HUES48 (cell line): ENCODE measurements at regions not wholly inside any gene's neighbourhood (a gene's known extent, or its start where the extent isn't known, plus 50 kb on each side); places are given as distances from the start of the nearest gene placed in this dataset.

Experiments
- H3K27ac ChIP-seq: one replicate; pipeline ENCODE4 v1.7.0; 2013; ENCODE audit warnings: low read depth, low read length, inconsistent platforms
- H3K27me3 ChIP-seq: 2 replicates; pipeline ENCODE4 v1.6.1; 2013; ENCODE audit warnings: mild to moderate bottlenecking, low read length; ENCODE audit not compliant: control insufficient read depth, insufficient read depth
- H3K36me3 ChIP-seq: 2 replicates; pipeline ENCODE4 v1.6.1; 2013; ENCODE audit warnings: low read length; ENCODE audit not compliant: control insufficient read depth, insufficient read depth
- H3K4me1 ChIP-seq: 2 replicates; pipeline ENCODE4 v1.6.1; 2013; ENCODE audit warnings: mild to moderate bottlenecking, low read length; ENCODE audit not compliant: control insufficient read depth, insufficient read depth
- H3K4me3 ChIP-seq: 2 replicates; pipeline ENCODE4 v1.5.1; 2013; ENCODE audit warnings: mild to moderate bottlenecking, low read depth, low read length
- H3K9ac ChIP-seq: 2 replicates; pipeline ENCODE4 v1.6.1; 2013; ENCODE audit warnings: mild to moderate bottlenecking, low read depth, low read length, moderate library complexity
- H3K9me3 ChIP-seq: 2 replicates; pipeline ENCODE4 v1.6.1; 2013; ENCODE audit warnings: low read length; ENCODE audit not compliant: control insufficient read depth, insufficient read depth

DNA sequence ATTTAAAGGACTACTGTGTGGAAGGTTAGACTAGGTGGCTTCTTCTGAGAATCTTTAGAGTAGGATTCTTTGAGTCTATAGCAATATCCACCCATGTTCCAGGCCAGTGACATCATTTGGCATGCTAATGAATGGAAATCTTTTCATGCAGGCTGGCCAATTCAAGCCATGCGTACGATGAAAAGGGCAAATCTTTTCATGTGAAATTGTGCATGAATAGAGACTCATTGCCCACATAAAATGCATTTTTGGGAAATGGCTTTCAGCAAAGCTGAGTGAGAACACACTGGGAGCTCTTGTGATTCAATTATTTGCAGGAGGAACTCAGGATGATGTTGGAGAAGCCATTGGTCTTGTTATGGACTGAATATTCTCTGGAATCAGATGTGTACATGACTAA is 324.9 kb upstream of the DAB1 start:
- H3K9me3 ChIP-seq, result no peaks in the 10 kb centered on the region

DNA sequence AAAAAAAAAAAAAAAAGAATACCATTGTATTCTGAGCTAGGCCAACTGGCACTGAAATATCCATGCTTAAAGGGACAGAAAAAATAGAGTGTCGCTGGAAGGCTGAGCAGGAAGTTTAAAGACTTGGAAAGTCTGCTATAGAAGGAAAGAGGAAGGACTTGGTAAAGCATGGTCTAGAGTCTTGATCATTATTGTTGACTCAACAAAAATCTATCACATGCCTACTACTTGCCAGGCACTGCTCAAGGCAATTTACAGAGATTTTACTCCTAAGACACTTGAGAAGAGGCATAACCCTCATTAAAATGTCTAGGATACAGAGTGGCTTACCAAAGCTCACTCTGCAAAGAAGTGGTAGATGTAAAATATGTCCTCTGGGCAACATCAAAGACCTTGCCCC is 324.0 kb upstream of the DAB1 start:
- Histone ChIP-seq H3K27me3 (no peaks in the 10 kb centered on the region), H3K36me3 (no peaks in the 10 kb centered on the region), H3K4me3 (no peak overlapping the region), H3K9ac (no peak overlapping the region), H3K4me1 (no peaks in the 10 kb centered on the region), H3K9me3 (no peaks in the 10 kb centered on the region), H3K27ac (no peak overlapping the region)

More for the DNA sequence above, 324.9 kb upstream of the DAB1 start:
- Histone ChIP-seq H3K36me3 (no peaks in the 10 kb centered on the region), H3K27ac (no peak overlapping the region), H3K9ac (no peak overlapping the region), H3K4me3 (no peak overlapping the region), H3K27me3 (no peaks in the 10 kb centered on the region), H3K4me1 (no peaks in the 10 kb centered on the region)

DNA sequence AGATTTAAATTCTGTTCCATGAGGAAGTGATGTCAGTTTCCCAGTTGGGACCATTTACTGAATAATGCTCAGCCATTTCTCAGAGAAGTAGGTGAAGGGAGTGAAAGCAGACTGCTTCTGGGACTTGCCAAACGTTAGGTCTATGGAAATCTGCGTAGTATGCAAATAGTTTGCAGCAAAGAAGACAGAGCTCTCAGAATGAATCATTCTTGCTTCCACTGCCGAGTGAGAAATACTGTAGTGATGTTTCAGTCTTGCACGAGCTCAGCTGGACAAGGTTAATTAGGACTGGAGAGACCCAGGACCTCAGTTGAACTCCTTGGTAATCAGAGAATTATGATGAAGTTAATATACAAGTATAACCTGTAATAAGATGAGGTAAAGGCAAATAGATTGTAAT is 317.7 kb upstream of the DAB1 start:
- Histone ChIP-seq H3K27ac (no peak overlapping the region), H3K4me3 (no peak overlapping the region), H3K9ac (no peak overlapping the region), H3K36me3 (no peaks in the 10 kb centered on the region), H3K9me3 (no peaks in the 10 kb centered on the region), H3K27me3 (no peaks in the 10 kb centered on the region), H3K4me1 (no peaks in the 10 kb centered on the region)

DNA sequence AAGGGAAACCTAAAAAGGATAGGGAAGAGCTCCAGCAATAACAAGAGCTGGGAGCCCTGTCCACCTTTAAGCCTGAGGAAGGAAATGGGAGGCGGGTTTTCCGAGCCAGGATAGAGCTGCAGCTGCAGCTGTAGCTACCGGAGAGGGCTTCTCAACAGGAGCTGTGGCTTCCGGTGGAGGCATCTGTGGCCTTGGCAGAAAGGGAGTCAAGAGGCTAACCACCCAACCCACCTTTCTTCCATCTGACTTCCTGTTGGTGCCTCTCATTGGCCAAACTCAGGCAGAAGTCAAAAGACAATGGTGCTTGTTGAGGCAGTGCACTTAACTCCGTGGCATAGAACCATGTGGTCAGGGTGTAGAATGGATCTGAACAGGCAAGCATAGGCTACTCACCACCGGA is 313.1 kb upstream of the DAB1 start:
- no peak overlapping the region for H3K9ac ChIP-seq
- no peak overlapping the region for H3K4me3 ChIP-seq

DNA sequence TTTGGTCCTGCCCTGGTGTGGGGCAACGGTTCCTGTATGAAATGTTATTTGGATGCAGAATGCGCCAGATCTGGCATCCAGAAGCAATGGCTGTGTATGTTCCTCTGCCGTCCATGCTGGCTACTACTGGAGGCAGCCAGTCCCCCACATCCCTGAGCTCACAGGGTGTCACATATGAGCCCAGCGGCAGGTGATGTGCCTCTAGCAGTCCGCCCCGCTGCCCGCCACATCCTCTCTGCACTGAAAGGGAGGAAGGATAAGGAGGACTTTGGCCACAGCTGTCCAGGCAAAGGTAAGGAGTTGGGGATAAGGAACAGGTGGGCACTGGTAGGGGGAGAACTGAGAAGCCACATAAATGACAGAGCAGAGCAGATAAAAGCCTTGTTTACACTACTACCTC is 305.3 kb upstream of the DAB1 start:
- no peak overlapping the region for H3K27ac ChIP-seq
- H3K27me3 ChIP-seq, result no peaks in the 10 kb centered on the region
- peaks cover 11% of the 10 kb centered on the region for H3K4me1 ChIP-seq
- no peak overlapping the region for H3K9ac ChIP-seq
- H3K4me3 ChIP-seq, result no peak overlapping the region
- no peaks in the 10 kb centered on the region for H3K9me3 ChIP-seq
- H3K36me3 ChIP-seq, result no peaks in the 10 kb centered on the region

More for the DNA sequence above, 313.1 kb upstream of the DAB1 start:
- no peak overlapping the region for H3K27ac ChIP-seq
- H3K36me3 ChIP-seq, result no peaks in the 10 kb centered on the region
- H3K27me3 ChIP-seq, result no peaks in the 10 kb centered on the region
- no peaks in the 10 kb centered on the region for H3K4me1 ChIP-seq
- no peaks in the 10 kb centered on the region for H3K9me3 ChIP-seq

DNA sequence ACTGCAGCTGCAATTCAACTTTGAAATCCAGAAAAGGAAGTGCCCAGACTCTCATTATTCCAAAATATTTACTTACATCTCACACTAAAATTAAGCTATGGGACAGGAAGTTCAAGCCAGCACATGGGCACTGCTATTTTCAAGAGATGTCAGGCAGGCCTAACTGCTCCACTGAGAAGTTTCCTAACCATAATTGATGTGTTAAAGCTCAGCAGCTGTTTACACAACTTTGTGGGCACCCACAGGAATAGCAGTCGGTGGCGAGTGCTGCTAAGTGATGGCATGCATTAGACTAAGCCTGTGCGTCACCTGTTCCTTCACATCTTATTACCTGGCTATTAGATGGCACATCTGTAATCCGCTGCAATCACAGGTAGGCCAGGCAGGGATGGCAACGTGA is 303.3 kb upstream of the DAB1 start:
- no peaks in the 10 kb centered on the region for H3K27me3 ChIP-seq
- H3K27ac ChIP-seq, result no peak overlapping the region
- H3K9ac ChIP-seq, result no peak overlapping the region
- H3K36me3 ChIP-seq, result no peaks in the 10 kb centered on the region
- H3K4me3 ChIP-seq, result no peak overlapping the region
- peaks cover 18% of the 10 kb centered on the region for H3K4me1 ChIP-seq
- no peaks in the 10 kb centered on the region for H3K9me3 ChIP-seq

DNA sequence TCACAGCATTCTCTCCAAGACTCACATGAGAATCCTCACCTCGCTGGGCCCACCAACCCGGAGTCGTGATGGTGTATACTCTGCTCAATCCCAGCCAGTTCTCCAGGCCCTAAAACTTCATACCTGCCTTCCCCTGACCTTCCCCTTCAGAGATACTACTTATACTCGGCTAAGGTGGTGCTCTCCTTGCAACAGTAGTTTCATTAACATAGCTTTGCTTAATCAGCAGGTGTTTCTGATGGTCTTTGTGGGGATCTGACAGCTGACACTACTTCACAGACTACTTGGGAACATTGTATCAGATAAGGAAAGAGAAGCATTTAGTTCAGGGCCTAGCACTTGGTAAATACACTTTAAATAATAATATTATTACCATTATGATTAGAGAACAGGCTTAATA is 301.5 kb upstream of the DAB1 start:
- Histone ChIP-seq H3K36me3 (no peaks in the 10 kb centered on the region), H3K4me1 (peaks cover 18% of the 10 kb centered on the region), H3K9ac (no peak overlapping the region), H3K27me3 (no peaks in the 10 kb centered on the region), H3K4me3 (no peak overlapping the region), H3K9me3 (no peaks in the 10 kb centered on the region), H3K27ac (no peak overlapping the region)

DNA sequence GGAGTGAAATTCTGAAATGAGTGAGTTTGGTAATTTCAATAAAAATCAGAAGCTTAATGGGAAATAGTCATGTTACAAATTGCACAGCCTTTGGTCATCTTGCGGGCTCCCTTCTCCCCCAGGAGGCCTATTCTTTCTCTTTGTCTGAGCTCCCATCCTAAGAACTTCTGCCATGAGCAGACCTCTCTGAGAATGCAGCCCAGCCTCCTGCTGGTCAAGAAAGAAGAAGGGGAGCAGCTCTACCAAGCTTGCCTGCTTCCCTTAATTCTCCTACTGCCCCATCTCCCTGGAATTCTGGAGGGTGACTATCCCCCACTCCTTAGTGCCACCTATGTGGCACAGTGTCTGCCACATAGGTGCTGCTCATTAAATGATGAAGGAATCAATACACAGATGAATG is 300.7 kb upstream of the DAB1 start:
- no peaks in the 10 kb centered on the region for H3K9me3 ChIP-seq
- H3K27ac ChIP-seq, result no peak overlapping the region
- H3K27me3 ChIP-seq, result no peaks in the 10 kb centered on the region
- no peak overlapping the region for H3K4me3 ChIP-seq
- no peak overlapping the region for H3K9ac ChIP-seq
- no peaks in the 10 kb centered on the region for H3K36me3 ChIP-seq
- H3K4me1 ChIP-seq, result peaks cover 18% of the 10 kb centered on the region

DNA sequence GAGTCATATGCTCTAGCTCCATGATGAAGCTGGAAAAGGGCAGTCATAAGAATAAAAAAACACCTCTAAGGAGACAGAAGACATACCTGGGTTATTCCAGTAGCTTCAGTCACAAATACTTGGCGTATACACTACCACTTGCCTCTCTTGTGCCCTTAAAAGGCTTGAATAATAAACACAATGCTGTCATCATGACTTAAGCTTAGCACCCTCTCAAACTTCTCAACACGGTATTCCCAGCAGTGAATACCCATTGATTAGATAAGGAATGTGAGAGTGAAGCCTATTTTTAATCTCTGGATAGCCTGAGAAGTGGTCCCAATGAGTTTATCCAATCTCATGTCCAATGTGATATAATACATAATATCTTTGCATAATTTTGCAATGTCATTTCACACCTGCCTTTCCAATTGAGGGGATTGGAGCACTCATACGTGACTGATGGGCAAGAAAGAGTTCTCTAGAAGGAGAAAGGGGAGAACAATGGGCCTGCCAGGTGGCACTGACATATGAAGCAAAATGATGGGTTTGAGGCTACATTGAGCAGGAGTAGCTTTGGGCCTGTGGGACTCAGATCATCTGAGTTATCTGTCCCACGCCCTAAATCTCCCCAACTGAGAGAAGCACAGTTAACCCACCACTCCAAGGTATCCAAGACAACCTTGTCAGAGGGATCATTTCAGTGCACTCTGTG is 298.6 kb upstream of the DAB1 start:
- no peak overlapping the region for H3K27ac ChIP-seq
- H3K36me3 ChIP-seq, result no peaks in the 10 kb centered on the region
- no peaks in the 10 kb centered on the region for H3K27me3 ChIP-seq
- no peak overlapping the region for H3K9ac ChIP-seq
- H3K4me3 ChIP-seq, result no peak overlapping the region
- peaks cover 18% of the 10 kb centered on the region for H3K4me1 ChIP-seq
- no peaks in the 10 kb centered on the region for H3K9me3 ChIP-seq

DNA sequence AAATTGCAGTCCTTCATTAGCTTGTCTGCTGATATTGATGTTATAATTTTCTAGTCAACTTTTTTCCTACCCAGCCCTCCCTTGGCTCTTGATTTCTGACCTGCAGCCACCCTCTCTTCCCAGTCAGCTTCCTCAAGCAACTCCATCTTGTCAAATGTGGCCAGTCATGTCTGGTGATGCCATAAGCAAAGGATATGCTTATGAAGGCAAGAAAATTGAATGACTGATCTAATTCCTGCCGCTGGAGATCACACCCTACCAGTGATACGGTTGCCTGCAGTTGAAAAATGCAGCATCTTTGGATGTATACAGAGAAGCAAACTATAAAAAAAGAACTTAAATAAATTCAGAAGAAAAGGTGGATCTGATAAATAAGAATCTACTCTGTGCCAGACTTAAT is 297.1 kb upstream of the DAB1 start:
- H3K27me3 ChIP-seq, result no peaks in the 10 kb centered on the region
- no peaks in the 10 kb centered on the region for H3K36me3 ChIP-seq
- H3K27ac ChIP-seq, result no peak overlapping the region
- H3K4me1 ChIP-seq, result peaks cover 18% of the 10 kb centered on the region
- H3K9ac ChIP-seq, result no peak overlapping the region
- H3K4me3 ChIP-seq, result no peak overlapping the region
- H3K9me3 ChIP-seq, result no peaks in the 10 kb centered on the region

DNA sequence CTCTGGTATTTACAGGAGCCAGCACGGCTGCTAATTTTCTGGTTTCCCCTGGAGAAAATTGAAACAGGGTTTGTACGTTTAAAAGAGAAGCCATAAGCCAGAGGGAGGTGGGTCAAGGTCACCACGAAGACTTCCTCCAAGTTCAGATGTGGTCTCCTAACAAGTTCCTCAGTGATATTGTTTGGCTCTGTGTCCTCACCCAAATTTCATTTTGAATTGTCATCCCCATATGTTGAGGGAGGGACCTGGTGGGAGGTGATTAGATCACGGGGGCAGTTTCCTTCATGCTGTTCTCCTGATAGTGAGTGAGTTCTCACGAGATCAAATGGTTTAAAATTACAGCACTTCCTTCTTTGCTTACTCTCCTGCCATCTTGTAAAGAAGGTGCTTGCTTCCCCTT is 295.4 kb upstream of the DAB1 start:
- Histone ChIP-seq H3K9ac (no peak overlapping the region), H3K27ac (no peak overlapping the region), H3K36me3 (no peaks in the 10 kb centered on the region), H3K27me3 (no peaks in the 10 kb centered on the region), H3K9me3 (no peaks in the 10 kb centered on the region), H3K4me1 (peaks cover 8% of the 10 kb centered on the region; the same call in 1 of the 2 replicates), H3K4me3 (no peak overlapping the region)
